SK-N-SH (cell line): ENCODE measurements at regions not wholly inside any gene's neighbourhood (a gene's known extent, or its start where the extent isn't known, plus 50 kb on each side); places are given as distances from the start of the nearest gene placed in this dataset.

ENCODE experiments used
- CTCF ChIA-PET: fragments of 300-600, 350-600 bp; formaldehyde crosslinking; extraction: SDS; loops from one replicate; lab custom pipeline; 2021; lab: Yijun Ruan, JAX
- POLR2A ChIA-PET: fragments of 350-600 bp; sonication (Branson Sonifier 250); formaldehyde crosslinking; extraction: SDS; loops from one replicate; lab custom pipeline; 2020; ENCODE audit warnings: antibody characterized with exemption, inconsistent platforms; lab: Yijun Ruan, JAX
- DNase-seq: peaks from one replicate; pipeline ENCODE4 v3.0.0; 2012
- H2AFZ ChIP-seq: fragments of 200-600 bp; sonication (generic); 2 replicates; pipeline ENCODE4 v1.8.1; 2016; ENCODE audit warnings: antibody characterized with exemption, mild to moderate bottlenecking, low read depth
- H3F3A ChIP-seq: fragments of 200-600 bp; sonication (generic); replicated peaks from 2 replicates; pipeline ENCODE3; 2016; ENCODE audit warnings: antibody characterized with exemption, mild to moderate bottlenecking; ENCODE audit not compliant: insufficient read depth
- H3K27ac ChIP-seq, 2 experiments: fragments of 200-500 bp in 1 of 2; fragments of 200-600 bp in 1 of 2; sonication (Bioruptor generic) in 1 of 2; sonication (generic), shearing (Covaris generic) in 1 of 2; 2 replicates each; pipeline versions ENCODE4 v1.5.1 to v1.6.1; 2014 to 2016; ENCODE audit warnings: low read depth in 2 of 2, inconsistent platforms in 1 of 2, low read length in 1 of 2, mild to moderate bottlenecking in 1 of 2, mixed read lengths in 1 of 2
- H3K27me3 ChIP-seq: fragments of 200-600 bp; sonication (generic), shearing (Covaris generic); 2 replicates; pipeline ENCODE4 v1.6.1; 2016; ENCODE audit warnings: mixed run types; ENCODE audit not compliant: insufficient read depth
- H3K36me3 ChIP-seq, 2 experiments: fragments of 200-500 bp in 1 of 2; fragments of 200-600 bp in 1 of 2; sonication (Bioruptor generic) in 1 of 2; sonication (generic) in 1 of 2; replicated peaks in 1 of 2; 2 replicates each; pipeline versions ENCODE3 to v1.5.1; 2014 to 2016; ENCODE audit warnings: low read length in 1 of 2, mild to moderate bottlenecking in 1 of 2; ENCODE audit not compliant: insufficient read depth in 2 of 2, control insufficient read depth in 1 of 2
- H3K4me1 ChIP-seq, 2 experiments: fragments of 200-500 bp in 1 of 2; fragments of 200-600 bp in 1 of 2; sonication (Bioruptor generic) in 1 of 2; sonication (generic), shearing (Covaris generic) in 1 of 2; 2 replicates each; pipeline versions ENCODE4 v1.5.1 to v1.6.1; 2014 to 2016; ENCODE audit warnings: low read depth in 1 of 2, low read length in 1 of 2, mixed run types in 1 of 2; ENCODE audit not compliant: insufficient read depth in 2 of 2, control insufficient read depth in 1 of 2
- H3K4me2 ChIP-seq: fragments of 200-600 bp; sonication (generic), shearing (Covaris generic); 2 replicates; pipeline ENCODE4 v1.6.1; 2017; ENCODE audit warnings: mixed run types
- H3K4me3 ChIP-seq, 2 experiments: fragments of 200-500 bp in 1 of 2; fragments of 200-600 bp in 1 of 2; sonication (Bioruptor generic) in 1 of 2; sonication (generic), shearing (Covaris generic) in 1 of 2; 2 replicates each; pipeline versions ENCODE4 v1.5.1 to v1.8.1; 2014 to 2016; ENCODE audit warnings: low read depth in 2 of 2, inconsistent platforms in 1 of 2, low read length in 1 of 2, mild to moderate bottlenecking in 1 of 2, mixed read lengths in 1 of 2, moderate library complexity in 1 of 2
- H3K79me2 ChIP-seq: fragments of 200-600 bp; sonication (generic); 2 replicates; pipeline ENCODE4 v1.8.1; 2017; ENCODE audit warnings: mild to moderate bottlenecking; ENCODE audit not compliant: insufficient read depth
- H3K9ac ChIP-seq: fragments of 200-600 bp; sonication (generic); 2 replicates; pipeline ENCODE4 v1.6.1; 2017; ENCODE audit warnings: mixed run types
- H3K9me2 ChIP-seq: fragments of 200-600 bp; sonication (generic); 2 replicates; pipeline ENCODE4 v1.6.1; 2017; ENCODE audit warnings: mixed run types
- H3K9me3 ChIP-seq: fragments of 200-600 bp; sonication (generic); 2 replicates; pipeline ENCODE4 v1.6.1; 2017; ENCODE audit warnings: mixed run types, mild to moderate bottlenecking, moderate library complexity
- H4K20me1 ChIP-seq: fragments of 200-600 bp; sonication (generic); 2 replicates; pipeline ENCODE4 v1.6.1; 2017; ENCODE audit warnings: mild to moderate bottlenecking, mixed run types; ENCODE audit not compliant: insufficient read depth
- CHD2 ChIP-seq: fragments of 150-350 bp; IDR thresholded peaks from 2 replicates; pipeline ENCODE4 v1.6.1; 2018; ENCODE audit warnings: low read length; ENCODE audit not compliant: partially characterized antibody
- CTCF ChIP-seq: fragments of 200-600 bp; sonication (generic); IDR thresholded peaks from 2 replicates; pipeline ENCODE4 v1.6.1; 2017; ENCODE audit warnings: antibody characterized with exemption, mild to moderate bottlenecking, moderate library complexity
- ELF1 ChIP-seq: IDR thresholded peaks from 2 replicates; pipeline ENCODE4 v1.4.0; 2012
- FOSL2 ChIP-seq: IDR thresholded peaks from 2 replicates; pipeline ENCODE4 v1.4.0; 2012; ENCODE audit warnings: low read depth, mild to moderate bottlenecking, moderate library complexity, borderline replicate concordance
- GABPA ChIP-seq: IDR thresholded peaks from 2 replicates; pipeline ENCODE4 v1.4.0; 2012; ENCODE audit warnings: low read depth, mild to moderate bottlenecking
- IRF3 ChIP-seq: fragments of 150-350 bp; IDR thresholded peaks from 2 replicates; pipeline ENCODE4 v1.6.1; 2016; ENCODE audit warnings: mild to moderate bottlenecking, low read depth, low read length
- JUND ChIP-seq: IDR thresholded peaks from 2 replicates; pipeline ENCODE4 v1.4.0; 2012
- NRF1 ChIP-seq: IDR thresholded peaks from 2 replicates; pipeline ENCODE4 v1.6.1; 2012; ENCODE audit warnings: low read depth, mild to moderate bottlenecking, low read length
- RAD21 ChIP-seq: IDR thresholded peaks from 2 replicates; pipeline ENCODE4 v1.6.1; 2012; ENCODE audit warnings: mild to moderate bottlenecking, low read length
- RXRA ChIP-seq: IDR thresholded peaks from 2 replicates; pipeline ENCODE4 v1.4.0; 2012; ENCODE audit warnings: low read depth, mild to moderate bottlenecking, borderline replicate concordance
- SMC3 ChIP-seq: IDR thresholded peaks from 2 replicates; pipeline ENCODE4 v1.6.1; 2012; ENCODE audit warnings: low read depth, low read length, improper control_type of control experiment
- TCF12 ChIP-seq: IDR thresholded peaks from 2 replicates; pipeline ENCODE4 v1.4.0; 2012
- USF1 ChIP-seq: IDR thresholded peaks from 2 replicates; pipeline ENCODE4 v1.4.0; 2012; ENCODE audit warnings: low read depth, borderline replicate concordance
- USF2 ChIP-seq: fragments of 150-350 bp; IDR thresholded peaks from 2 replicates; pipeline ENCODE4 v1.6.1; 2017; ENCODE audit warnings: antibody characterized with exemption, low read length, low read depth, borderline replicate concordance
- YY1 ChIP-seq: IDR thresholded peaks from 2 replicates; pipeline ENCODE4 v1.4.0; 2012; ENCODE audit warnings: low read depth, mild to moderate bottlenecking
- WGBS: methylation state at CpG from one replicate; pipeline ENCODE4 v1.1.6; 2017; ENCODE audit warnings: low lambda C conversion rate; 5-methylcytosine and 5-hydroxymethylcytosine counted together

GRCh38 chr9:108209132-108209685 lies 646.6 kb downstream of the ACTL7B start:
- Histone ChIP-seq H3K79me2 (no peaks in the 10 kb centered on the region), H3F3A (no peaks in the 10 kb centered on the region), H4K20me1 (no peaks in the 10 kb centered on the region), H2AFZ (no peak overlapping the region), H3K4me2 (no peak overlapping the region), H3K4me3 (no peak overlapping the region), H3K9ac (no peak overlapping the region), H3K9me2 (no peaks in the 10 kb centered on the region), H3K27ac (no peak overlapping the region), H3K9me3 (no peaks in the 10 kb centered on the region), H3K27me3 (no peaks in the 10 kb centered on the region), H3K36me3 (no peaks in the 10 kb centered on the region), H3K4me1 (no peaks in the 10 kb centered on the region)
- WGBS = 19% methylated on average over 5 of the region's 5 CpGs
- ChIA-PET POLR2A (no interaction called here), CTCF (no interaction called here)
- TF ChIP-seq FOSL2 = no peak
- TF ChIP-seq SMC3 = no peak
- no peak for TF ChIP-seq IRF3
- no peak for TF ChIP-seq USF1
- TF ChIP-seq CHD2 = no peak
- no peak for TF ChIP-seq RXRA
- TF ChIP-seq TCF12 = no peak
- TF ChIP-seq RAD21 = no peak
- TF ChIP-seq JUND = no peak
- TF ChIP-seq USF2 = no peak
- no peak for TF ChIP-seq YY1
- no peak for TF ChIP-seq ELF1
- no peak for TF ChIP-seq NRF1
- TF ChIP-seq GABPA = no peak
- TF ChIP-seq CTCF = no peak
- DNase-seq = no peak
